ENCODE measurements at regions not wholly inside any gene's neighbourhood (a gene's known extent, or its start where the extent isn't known, plus 50 kb on each side); places are given as distances from the start of the nearest gene placed in this dataset.
"Not testable (repeated sequence)": the region's sequence is repeated elsewhere in the genome, so short reads cannot be mapped to it uniquely, and the experiment has no call there.

DNA sequence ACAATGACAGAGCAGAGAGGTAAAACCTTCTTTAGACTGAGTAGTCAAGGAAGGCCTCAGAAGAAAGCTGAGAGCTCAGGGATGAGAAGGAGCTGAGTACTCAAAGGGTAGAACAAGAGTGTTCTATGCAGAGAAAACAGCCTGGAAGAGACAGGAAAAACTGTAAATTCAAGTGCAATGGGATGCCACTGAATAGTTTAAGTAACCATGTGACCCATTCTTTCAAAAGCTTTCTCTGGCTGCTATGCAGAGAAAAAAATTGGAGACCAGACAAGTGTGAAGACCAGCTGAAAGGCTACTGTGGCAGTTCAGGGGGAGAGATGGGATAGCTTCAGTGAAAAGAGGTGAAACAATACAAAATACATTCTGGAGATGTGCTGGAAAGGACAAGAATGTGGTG, 61.3 kb upstream of the RNF38 start:
- DNase-seq: no peak

DNA sequence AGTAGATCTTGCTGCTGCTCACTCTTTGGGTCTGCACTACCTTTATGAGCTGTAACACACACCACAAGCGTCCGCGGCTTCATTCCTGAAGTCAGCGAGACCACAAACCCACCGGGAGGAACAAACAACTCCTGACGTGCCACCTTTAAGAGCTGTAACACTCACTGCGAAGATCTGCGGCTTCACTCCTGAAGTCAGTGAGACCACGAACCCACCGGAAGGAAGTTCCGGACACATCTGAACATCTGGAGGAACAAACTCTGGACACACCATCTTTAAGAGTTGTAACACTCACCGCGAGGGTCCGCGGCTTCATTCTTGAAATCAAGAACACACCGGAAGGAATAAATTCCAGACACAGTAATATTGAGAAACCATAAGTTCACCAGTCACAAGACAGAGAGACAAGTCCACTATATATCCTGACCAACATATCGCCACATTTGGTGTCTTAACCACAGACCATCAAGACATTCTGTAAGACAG, 58.4 kb upstream of the RNF38 start:
- DNase-seq: not testable (repeated sequence)

DNA sequence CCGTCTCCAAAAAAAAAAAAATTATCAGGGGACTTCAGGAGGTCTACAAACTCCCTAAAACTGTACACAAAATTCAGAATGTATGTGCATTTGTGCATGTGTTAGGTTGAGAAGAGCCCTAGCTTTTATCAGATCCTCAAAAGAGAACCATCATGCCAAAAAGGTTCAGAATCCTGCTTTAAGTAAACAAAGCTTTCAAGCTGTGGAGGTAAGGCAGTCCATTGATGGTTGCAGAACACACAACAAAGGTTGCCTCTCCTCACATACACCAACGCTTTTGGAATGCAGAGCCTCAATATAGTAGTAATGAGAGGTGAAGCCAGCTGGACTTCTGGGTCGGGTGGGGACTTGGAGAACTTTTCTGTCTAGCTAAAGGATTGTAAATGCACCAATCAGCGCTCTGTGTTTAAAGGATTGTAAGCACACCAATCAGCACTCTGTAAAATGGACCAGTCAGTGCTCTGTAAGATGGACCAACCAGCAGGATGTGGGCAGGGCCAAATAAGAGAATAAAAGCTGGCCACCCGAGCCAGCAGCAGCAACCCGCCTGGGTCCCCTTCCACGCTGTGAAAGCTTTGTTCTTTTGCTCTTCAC, 57.9 kb upstream of the RNF38 start:
- DNase-seq: no peak

- no peak for DNase-seq
Measured at GRCh38 chr9:36456480-36457065, 56.5 kb upstream of the RNF38 start.

DNA sequence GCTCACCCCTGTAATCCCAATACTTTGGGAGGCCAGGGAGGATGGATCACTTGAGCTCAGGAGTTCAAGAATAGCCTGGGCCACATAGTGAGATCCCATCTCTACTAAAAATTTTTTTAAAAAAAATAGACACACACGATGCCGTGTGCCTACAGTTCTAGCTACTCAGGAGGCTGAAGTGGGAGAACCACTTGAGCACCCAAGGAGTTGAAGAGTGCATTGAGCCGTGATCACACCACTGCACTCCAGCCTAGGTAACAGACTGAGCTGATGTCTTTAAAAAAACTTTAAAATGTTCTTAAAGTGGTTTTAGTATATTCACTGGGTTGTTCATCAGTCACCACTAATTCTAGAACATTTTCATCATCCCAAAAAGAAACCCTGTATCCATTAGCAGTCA, 51.9 kb upstream of the RNF38 start:
- DNase-seq: no peak

DNA sequence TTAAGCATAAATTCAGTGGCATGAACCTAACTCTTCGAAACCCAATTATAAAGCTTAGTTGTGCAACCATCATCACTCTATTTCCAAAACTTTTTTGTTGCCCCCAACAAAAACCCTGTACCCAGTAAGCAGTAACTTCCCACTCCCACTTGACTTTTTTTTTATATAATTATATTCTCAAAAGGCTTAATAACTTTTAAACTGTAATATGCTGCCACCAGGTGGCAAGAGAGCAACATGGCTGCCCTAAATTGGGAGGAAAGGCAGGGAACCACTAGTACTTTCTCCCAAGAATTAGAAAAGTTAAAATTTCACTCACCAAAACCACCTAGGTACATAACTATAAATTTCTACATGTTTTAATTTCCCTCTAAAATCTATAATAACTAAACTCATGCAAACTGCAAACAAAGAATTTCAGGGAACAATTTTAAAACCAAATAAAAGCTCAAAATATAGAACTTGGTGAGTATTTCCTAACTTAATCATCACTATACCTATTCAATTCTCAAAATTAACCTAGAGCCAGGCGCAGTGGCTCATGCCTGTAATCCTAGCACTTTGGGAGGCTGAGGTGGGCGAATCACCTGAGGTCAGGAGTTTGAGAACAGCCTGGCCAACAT, 50.2 kb upstream of the RNF38 start:
- DNase-seq: no peak

Data from NK-92 treated with Interleukin-12 subunit alpha and Interleukin-12 subunit beta, amount 100 ng/mL, for 24 hours (cell line).